ENCODE measurements at regions not wholly inside any gene's neighbourhood (a gene's known extent, or its start where the extent isn't known, plus 50 kb on each side); places are given as distances from the start of the nearest gene placed in this dataset.
"Not testable (repeated sequence)": the region's sequence is repeated elsewhere in the genome, so short reads cannot be mapped to it uniquely, and the experiment has no call there.

DNA sequence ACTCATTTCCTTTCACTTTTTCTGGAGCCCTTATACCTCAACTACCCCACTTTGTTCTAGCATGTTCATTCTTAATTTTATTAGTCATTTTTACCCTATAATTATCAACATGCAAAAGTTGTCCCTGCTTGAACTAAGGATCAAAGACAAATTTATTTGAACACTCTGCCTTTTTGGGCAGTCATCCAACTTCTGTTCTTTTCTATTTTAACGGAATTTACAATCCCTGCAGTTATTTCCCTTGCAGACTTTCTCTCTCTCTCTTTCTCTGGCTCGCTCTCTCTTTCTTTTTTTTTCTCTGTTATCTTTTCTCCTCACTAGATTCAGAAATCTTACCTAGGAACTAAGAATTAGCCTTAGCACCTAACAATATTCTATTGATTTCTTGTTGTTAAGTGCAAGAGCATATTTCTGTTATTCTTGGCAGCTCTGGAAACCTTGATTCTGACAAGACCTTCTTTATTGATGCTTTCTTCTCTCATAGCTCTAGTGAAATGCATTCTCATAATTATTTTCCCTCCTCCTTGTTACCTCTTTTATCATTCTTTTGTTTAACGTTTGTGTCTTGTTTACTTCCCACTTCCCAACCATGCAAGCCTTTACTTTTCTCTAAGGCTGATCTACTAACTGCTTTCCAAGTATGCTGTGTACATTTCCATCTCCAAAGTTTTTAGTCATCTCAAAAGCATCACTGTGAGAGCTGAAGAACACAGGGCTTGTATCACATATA lies 951.6 kb downstream of the DIPK2A start:
- Histone ChIP-seq H3K4me1 (replicated peaks in 1 of 2) (no peaks in the 10 kb centered on the region), H3K27ac (no peak overlapping the region), H3K4me3 (no peak overlapping the region)
- no peak for ATAC-seq (replicated peaks in 6 of 8)
- 2 to 92% (median 60%) methylated on average over 2 to 3 of the region's 3 CpGs for WGBS, 10 experiments
- in situ Hi-C loops (cut with MboI; ENCODE audit: low pct_unique_long_range_greater_than_20kb in 2 of 9, low sequenced_read_pairs in 9 of 9, unreplicated experiment in 9 of 9): no loop called here

DNA sequence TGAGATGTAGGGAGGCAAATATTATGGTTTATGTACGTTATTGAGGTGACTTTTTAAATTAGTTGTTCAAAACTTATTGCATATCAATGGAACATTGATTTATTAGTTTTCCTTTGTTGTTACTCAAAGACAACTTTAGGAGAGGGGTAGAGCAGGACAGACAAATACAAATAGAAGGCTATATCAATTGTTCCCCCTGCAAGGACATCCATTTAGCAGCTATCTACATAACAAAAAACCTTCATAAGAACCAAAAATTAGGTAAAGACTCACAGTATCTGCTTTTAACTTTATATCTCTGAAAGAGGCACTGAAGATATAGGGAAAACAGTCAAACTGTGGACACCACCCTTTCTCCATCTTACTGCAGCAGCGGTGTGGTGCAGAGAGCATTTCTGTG lies 958.8 kb downstream of the DIPK2A start:
- no peak for ATAC-seq (replicated peaks in 6 of 8)
- H3K4me1 ChIP-seq (replicated peaks in 1 of 2): no peaks in the 10 kb centered on the region
- 0 to 90% (median 63%) methylated on average over 1 to 2 of the region's 2 CpGs for WGBS, 10 experiments

DNA sequence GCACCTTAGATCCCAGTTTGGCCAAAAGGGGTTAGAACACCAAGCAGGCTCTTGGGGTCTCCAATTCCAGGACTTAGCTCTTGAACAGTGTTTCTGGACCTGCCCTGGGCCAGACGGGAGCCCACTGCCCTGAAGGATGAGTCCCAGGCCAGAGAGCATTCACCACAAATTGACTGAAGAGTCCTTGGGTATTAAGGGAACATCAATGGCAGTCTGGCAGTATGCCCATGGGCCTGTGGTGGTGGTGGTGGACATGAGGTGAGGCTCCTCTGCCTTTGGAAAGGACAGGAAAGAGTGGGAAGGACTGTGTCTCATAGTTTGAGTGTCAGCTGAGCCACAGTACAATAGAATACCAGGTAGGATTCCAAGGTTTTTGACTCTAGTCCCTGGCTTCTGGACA lies 960.0 kb downstream of the DIPK2A start:
- no peak for ATAC-seq (replicated peaks in 6 of 8)
- 0 to 42% (median 10%) methylated on average over 1 of the region's 1 CpG; no CpG with 5 or more reads in 6 of the 10 experiments for WGBS, 10 experiments
- Histone ChIP-seq H3K4me3 (no peak overlapping the region), H3K27ac (no peak overlapping the region), H3K4me1 (replicated peaks in 1 of 2) (no peaks in the 10 kb centered on the region)
- in situ Hi-C loops (cut with MboI; ENCODE audit: low pct_unique_long_range_greater_than_20kb in 2 of 9, low sequenced_read_pairs in 9 of 9, unreplicated experiment in 9 of 9): no loop called here

More for the DNA sequence above, 958.8 kb downstream of the DIPK2A start:
- in situ Hi-C loops (cut with MboI; ENCODE audit: low pct_unique_long_range_greater_than_20kb in 2 of 9, low sequenced_read_pairs in 9 of 9, unreplicated experiment in 9 of 9): no loop called here
- Histone ChIP-seq H3K27ac (no peak overlapping the region), H3K4me3 (no peak overlapping the region)

DNA sequence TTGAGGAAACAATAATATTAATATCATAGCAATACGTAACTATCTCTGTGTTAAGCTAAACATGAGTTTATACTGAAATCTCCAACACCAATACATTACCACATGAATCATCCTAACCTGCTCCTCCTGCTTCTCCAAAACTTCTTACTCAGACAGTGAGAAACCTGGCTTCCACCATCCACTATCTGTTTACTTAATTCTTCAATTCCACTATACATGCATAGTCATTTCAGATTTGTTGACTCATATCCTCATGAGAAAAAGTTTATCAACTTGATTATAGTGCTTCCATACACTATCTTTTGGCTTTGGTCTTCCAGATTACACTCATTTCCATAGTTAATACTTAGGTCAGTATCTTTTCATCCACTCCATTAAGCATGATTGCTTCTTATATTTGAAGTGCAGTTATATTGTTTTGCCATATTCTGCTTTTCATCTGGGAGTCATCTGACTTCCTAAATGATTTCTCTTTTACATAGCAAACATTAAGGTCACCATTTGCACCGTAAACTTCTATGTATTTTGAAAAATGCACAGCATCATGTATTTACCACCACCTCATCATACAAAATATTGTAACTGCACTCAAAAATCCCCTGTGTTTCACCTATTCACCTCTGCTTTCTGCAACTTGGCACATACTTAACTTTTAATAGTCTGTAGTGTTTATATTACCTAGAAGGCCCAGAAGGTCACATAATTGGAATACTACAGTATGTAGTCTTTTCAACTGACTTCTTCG lies 970.6 kb downstream of the DIPK2A start:
- in situ Hi-C loops (cut with MboI; ENCODE audit: low pct_unique_long_range_greater_than_20kb in 2 of 9, low sequenced_read_pairs in 9 of 9, unreplicated experiment in 9 of 9): no loop called here
- no peak overlapping the region for H3K4me3 ChIP-seq
- H3K4me1 ChIP-seq (replicated peaks in 1 of 2): no peaks in the 10 kb centered on the region
- WGBS, 10 experiments: 4 to 67% (median 49%) methylated on average over 2 to 3 of the region's 3 CpGs; no CpG with 5 or more reads in 1 of the 10 experiments
- no peak overlapping the region for H3K27ac ChIP-seq
- ATAC-seq (replicated peaks in 6 of 8): peak in 1 of 8 experiments; percentile 78

DNA sequence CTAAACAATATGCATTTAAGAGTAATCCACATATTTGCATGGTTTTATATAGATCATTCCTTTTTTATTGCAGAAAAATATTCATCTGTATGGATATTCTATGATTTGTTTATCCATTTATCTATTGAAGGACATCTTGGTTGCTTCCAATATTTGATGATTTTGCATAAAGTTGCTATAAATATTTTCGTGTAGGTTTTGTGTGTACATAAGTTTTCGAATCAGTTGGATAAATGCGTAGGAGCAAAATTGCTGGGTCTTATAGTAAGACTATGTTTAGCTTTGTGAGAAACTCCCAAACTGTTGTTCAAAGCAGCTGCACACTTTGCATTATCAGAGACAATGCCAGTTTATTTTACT lies 971.2 kb downstream of the DIPK2A start:
- H3K4me1 ChIP-seq (replicated peaks in 1 of 2): no peaks in the 10 kb centered on the region
- WGBS, 10 experiments: 4 to 100% (median 72%) methylated on average over 2 to 3 of the region's 3 CpGs
- no peak overlapping the region for H3K4me3 ChIP-seq
- ATAC-seq (replicated peaks in 6 of 8): peak in 1 of 8 experiments; percentile 41
- no peak overlapping the region for H3K27ac ChIP-seq
- in situ Hi-C loops (cut with MboI; ENCODE audit: low pct_unique_long_range_greater_than_20kb in 2 of 9, low sequenced_read_pairs in 9 of 9, unreplicated experiment in 9 of 9): no loop called here

DNA sequence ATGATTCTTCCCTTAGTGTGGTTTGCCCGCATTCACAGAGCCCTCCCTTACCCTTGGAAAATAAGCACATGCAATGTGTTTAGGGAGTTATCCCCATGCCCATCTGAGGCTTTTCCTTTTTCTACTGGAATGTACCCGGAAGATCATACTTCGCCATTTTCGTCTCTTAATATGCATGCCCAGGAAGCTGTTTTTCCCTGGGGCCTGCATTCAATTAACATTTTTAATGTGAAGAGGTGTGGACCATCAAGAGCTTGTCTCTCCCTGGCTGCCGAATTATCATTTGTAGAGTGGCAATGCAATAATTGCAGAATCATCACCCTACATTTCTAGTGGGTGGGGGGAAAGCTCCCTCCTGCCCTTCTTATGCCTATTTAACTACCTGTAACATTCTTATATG lies 976.3 kb downstream of the DIPK2A start:
- Histone ChIP-seq H3K4me1 (replicated peaks in 1 of 2) (peaks cover 0 to 7% of the 10 kb centered on the region in 2 donors), H3K27ac (no peak overlapping the region), H3K4me3 (no peak overlapping the region)
- WGBS, 10 experiments: 10 to 97% (median 68%) methylated on average over 2 to 5 of the region's 5 CpGs; no CpG with 5 or more reads in 2 of the 10 experiments
- in situ Hi-C loops (cut with MboI; ENCODE audit: low pct_unique_long_range_greater_than_20kb in 2 of 9, low sequenced_read_pairs in 9 of 9, unreplicated experiment in 9 of 9): no loop called here
- ATAC-seq (replicated peaks in 6 of 8): peak in 3 of 8 experiments; percentile 63 to 81 (median 74)

DNA sequence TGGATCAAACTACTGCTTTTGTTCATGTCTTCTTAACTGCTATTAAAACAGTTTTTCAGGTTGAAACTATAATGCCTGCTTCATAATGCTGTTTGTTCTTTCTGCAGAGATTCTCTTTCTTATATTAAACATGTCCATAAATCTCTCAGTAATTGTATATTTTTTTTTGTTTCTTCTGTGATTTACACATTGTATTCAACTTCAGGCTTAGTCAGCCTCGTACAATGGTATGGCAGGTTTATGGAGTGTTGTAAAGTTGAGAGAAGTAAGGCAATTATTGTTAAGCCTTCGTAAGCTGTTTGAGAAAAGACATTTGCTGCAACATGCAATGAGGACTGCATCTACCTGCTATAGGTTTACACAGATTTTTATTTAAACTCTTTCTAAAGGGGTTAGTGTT lies 977.1 kb downstream of the DIPK2A start:
- H3K4me3 ChIP-seq: no peak overlapping the region
- H3K27ac ChIP-seq: no peak overlapping the region
- peak in 2 of 8 experiments; percentile 33 to 54 for ATAC-seq (replicated peaks in 6 of 8)
- WGBS, 10 experiments: 0 to 79% (median 10%) methylated on average over 1 to 2 of the region's 2 CpGs
- H3K4me1 ChIP-seq (replicated peaks in 1 of 2): peaks cover 0 to 7% of the 10 kb centered on the region in 2 donors
- in situ Hi-C loops (cut with MboI; ENCODE audit: low pct_unique_long_range_greater_than_20kb in 2 of 9, low sequenced_read_pairs in 9 of 9, unreplicated experiment in 9 of 9): no loop called here

DNA sequence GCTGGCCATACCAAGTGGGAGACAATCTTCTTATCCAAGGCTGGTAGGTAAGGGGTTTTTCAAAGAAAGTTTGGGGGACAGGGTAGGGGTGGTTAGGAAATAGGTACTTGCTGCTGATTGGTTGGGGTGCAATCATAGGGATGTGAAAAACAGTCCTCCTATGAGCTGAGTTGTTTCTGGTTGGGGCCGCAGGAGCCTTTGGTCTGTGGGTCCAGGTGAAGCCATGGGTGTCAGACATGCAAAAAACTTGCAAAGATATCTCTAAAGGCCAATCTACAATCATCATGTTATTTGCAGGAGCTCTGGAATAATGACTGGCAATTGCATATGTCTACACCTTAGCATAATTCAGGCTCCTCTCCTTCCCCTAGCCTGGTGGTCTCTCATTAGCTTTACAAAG lies 982.3 kb downstream of the DIPK2A start:
- Histone ChIP-seq H3K4me3 (no peak overlapping the region), H3K27ac (no peak overlapping the region), H3K4me1 (replicated peaks in 1 of 2) (peaks cover 0 to under 1% of the 10 kb centered on the region in 2 donors)
- in situ Hi-C loops (cut with MboI; ENCODE audit: low pct_unique_long_range_greater_than_20kb in 2 of 9, low sequenced_read_pairs in 9 of 9, unreplicated experiment in 9 of 9): no loop called here
- 17 to 100% (median 40%) methylated on average over 1 of the region's 1 CpG; no CpG with 5 or more reads in 5 of the 10 experiments for WGBS, 10 experiments
- ATAC-seq (replicated peaks in 6 of 8): no peak

DNA sequence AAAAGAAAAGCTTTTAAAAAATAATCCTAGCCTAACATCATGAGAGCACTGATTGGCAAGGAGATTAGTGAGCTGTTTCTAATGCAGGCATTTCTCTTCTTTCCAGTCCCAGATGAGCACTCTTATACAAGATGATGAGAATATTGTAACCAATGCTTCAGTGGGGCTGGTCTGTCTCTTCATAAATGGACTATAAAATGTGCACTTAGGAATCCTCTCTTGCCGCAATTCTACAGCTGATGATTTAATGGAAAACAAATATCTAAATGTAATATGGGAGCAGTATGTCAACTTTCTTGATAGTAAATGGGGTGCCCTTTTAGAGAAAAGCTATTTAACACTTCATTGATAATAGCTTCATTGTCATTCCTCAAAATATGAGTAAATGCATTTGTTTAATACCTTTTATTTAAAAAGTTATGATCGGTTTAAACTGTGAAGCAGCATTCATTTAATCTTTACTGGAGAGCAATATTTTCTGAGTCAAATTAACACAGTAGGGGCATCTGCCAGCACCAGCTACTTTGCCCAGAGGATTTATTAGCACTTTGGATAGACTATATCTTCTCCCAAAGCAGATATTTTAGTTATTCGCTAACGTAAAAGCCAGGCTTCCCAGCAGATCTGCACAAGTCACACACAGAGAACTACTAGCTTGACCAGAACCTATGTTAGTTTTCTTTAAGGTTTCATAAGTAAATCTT lies 985.9 kb downstream of the DIPK2A start:
- Histone ChIP-seq H3K4me3 (no peak overlapping the region), H3K4me1 (replicated peaks in 1 of 2) (peaks cover 0 to 1% of the 10 kb centered on the region in 2 donors), H3K27ac (no peak overlapping the region)
- 14 to 84% (median 59%) methylated on average over 3 to 4 of the region's 4 CpGs for WGBS, 10 experiments
- ATAC-seq (replicated peaks in 6 of 8): peak in 5 of 8 experiments; percentile 32 to 74 (median 44)
- in situ Hi-C loops (cut with MboI; ENCODE audit: low pct_unique_long_range_greater_than_20kb in 2 of 9, low sequenced_read_pairs in 9 of 9, unreplicated experiment in 9 of 9): no loop called here

DNA sequence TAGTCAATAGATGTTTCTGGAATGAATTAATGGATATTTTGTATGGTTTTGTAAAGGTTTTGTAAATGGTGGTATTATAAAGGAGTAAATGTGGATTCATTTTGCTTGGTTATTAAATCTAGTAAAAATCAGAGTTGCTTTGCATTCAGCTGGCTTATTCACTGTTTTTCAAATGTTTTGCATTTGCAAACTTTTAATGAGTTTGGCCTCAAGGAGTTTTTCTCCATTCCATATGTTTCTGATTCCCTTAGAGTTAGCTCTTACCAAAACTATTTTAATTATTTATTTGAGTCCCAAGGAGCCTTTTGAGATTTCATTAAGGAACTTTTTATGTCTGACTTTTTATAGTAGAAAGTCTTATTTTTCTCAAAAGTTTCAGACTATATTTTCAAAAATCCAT lies 992.2 kb downstream of the DIPK2A start:
- Histone ChIP-seq H3K4me1 (replicated peaks in 1 of 2) (peaks cover 0 to 2% of the 10 kb centered on the region in 2 donors), H3K27ac (no peak overlapping the region), H3K4me3 (no peak overlapping the region)
- peak in 1 of 8 experiments; percentile 44 for ATAC-seq (replicated peaks in 6 of 8)
- in situ Hi-C loops (cut with MboI; ENCODE audit: low pct_unique_long_range_greater_than_20kb in 2 of 9, low sequenced_read_pairs in 9 of 9, unreplicated experiment in 9 of 9): no loop called here

DNA sequence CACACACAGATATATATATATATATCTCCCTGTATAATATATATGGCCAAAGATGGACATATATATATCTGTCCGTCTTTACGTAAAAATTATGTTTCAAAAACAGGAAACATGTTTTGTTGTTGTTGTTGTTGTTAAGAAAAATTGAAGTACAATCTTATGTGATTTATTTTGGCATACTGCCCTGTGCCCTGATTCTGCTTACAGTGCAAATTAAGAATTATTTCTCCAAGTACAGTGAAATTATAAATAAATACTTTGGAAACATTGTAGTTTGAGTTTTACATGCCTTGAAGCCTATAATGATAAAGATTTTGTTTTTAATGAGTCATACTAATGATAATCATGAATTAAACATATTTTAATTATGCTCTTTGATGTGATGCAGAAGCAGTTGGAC lies 994.9 kb downstream of the DIPK2A start:
- in situ Hi-C loops (cut with MboI; ENCODE audit: low pct_unique_long_range_greater_than_20kb in 2 of 9, low sequenced_read_pairs in 9 of 9, unreplicated experiment in 9 of 9): no loop called here

DNA sequence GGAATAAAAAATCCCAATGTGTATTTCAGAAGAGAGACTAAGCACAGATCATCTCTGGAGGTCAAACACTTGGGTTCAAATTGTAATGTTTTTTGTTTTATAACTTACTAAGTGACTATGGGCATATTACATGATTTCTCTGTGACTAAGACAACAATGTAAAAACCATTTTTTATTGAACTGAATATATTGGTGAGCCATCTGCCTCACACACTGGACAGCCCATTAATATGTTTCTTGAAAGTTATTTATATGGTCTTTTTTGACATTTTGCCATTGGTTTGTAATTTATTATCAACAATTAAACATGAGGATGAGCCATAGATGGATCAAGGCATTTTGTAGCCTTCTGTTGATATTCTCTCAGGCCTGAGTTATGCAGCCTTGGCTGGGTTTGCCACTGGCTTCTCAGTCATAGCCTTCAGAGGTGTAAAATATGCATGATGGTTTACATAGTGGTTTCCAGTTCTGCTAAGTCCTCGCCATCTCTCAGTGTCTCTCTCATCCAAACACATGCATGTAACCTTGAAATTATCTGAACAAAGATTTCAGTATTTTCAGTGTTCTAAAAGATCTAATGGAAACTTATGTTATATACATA lies 997.2 kb downstream of the DIPK2A start:
- Histone ChIP-seq H3K4me3 (no peak overlapping the region), H3K4me1 (replicated peaks in 1 of 2) (peaks cover 0 to 6% of the 10 kb centered on the region in 2 donors), H3K27ac (no peak overlapping the region)
- WGBS, 10 experiments: 80 to 100% (median 100%) methylated on average over 1 of the region's 1 CpG; no CpG with 5 or more reads in 5 of the 10 experiments
- in situ Hi-C loops (cut with MboI; ENCODE audit: low pct_unique_long_range_greater_than_20kb in 2 of 9, low sequenced_read_pairs in 9 of 9, unreplicated experiment in 9 of 9): no loop called here
- ATAC-seq (replicated peaks in 6 of 8): peak in 3 of 8 experiments; percentile 35 to 86 (median 75)

More for the DNA sequence above, 994.9 kb downstream of the DIPK2A start:
- Histone ChIP-seq H3K4me1 (replicated peaks in 1 of 2) (peaks cover 0 to 9% of the 10 kb centered on the region in 2 donors), H3K27ac (no peak overlapping the region), H3K4me3 (no peak overlapping the region)
- ATAC-seq (replicated peaks in 6 of 8): no peak
- WGBS, 10 experiments: 39 to 100% (median 50%) methylated on average over 1 to 2 of the region's 2 CpGs; no CpG with 5 or more reads in 3 of the 10 experiments

DNA sequence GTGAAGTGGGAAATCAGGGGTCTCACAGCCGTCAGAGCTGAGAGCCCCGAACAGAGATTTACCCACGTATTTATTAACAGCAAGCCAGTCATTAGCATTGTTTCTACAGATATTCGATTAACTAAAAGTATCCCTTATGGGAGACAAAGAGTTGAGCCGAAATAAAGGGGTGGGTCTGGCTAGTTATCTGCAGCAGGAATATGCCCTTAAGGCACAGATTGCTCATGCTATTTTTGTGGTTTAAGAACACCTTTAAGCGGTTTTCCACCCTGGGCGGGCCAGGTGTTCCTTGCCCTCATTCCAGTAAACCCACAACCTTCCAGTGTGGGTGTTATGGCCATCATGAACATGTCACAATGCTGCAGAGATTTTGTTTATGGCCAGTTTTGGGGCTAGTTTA lies 1012.9 kb downstream of the DIPK2A start:
- ATAC-seq (replicated peaks in 6 of 8); H3K4me1 ChIP-seq (replicated peaks in 1 of 2); in situ Hi-C loops (cut with MboI; ENCODE audit: low pct_unique_long_range_greater_than_20kb in 2 of 9, low sequenced_read_pairs in 9 of 9, unreplicated experiment in 9 of 9); H3K4me3 ChIP-seq; H3K27ac ChIP-seq: not testable (repeated sequence)
- WGBS, 10 experiments: 17 to 100% (median 93%) methylated on average over 1 to 6 of the region's 7 CpGs; no CpG with 5 or more reads in 3 of the 10 experiments

Data from motor neuron (in vitro differentiated cells).